ENCODE measurements at regions not wholly inside any gene's neighbourhood (a gene's known extent, or its start where the extent isn't known, plus 50 kb on each side); places are given as distances from the start of the nearest gene placed in this dataset.

- intact Hi-C loops (cut with micrococcal nuclease) (no loop called here), in situ Hi-C loops (cut with MboI; ENCODE audit: low sequenced_read_pairs) (no loop called here), dilution Hi-C loops (cut with HindIII; ENCODE audit: low sequenced_read_pairs, unreplicated experiment) (no loop called here)
- no peak for DNase-seq
- H4K8ac ChIP-seq (ENCODE audit: low read depth in 2 of 2, low read length in 2 of 2) = no peak overlapping the region
- no peak overlapping the region for H3K18ac ChIP-seq (ENCODE audit: low read depth, low read length)
- no peak overlapping the region for H4K5ac ChIP-seq (ENCODE audit: low read depth, low read length)
- ChIA-PET CTCF (no interaction called here), POLR2A (ENCODE audit: unreplicated experiment) (no interaction called here)
- no peak overlapping the region for H3K4ac ChIP-seq (ENCODE audit: low read depth, low read length)
- H3K4me1 ChIP-seq (ENCODE audit: control insufficient read depth, insufficient read depth, low read length) = peaks cover 2% of the 10 kb centered on the region; the same call in 1 of the 2 replicates
- 100% methylated on average over 1 of the region's 2 CpGs; no CpG with 5 or more reads in 1 of the 2 experiments for WGBS, 2 experiments (ENCODE audit: extremely low coverage in 2 of 2, insufficient read length in 1 of 2)
- H2BK15ac ChIP-seq (ENCODE audit: low read depth, low read length) = no peak overlapping the region
- H3K9me1 ChIP-seq (ENCODE audit: insufficient read depth, low read length) = peaks cover 2% of the 10 kb centered on the region; the same call in 1 of the 2 replicates
- H2BK5ac ChIP-seq (ENCODE audit: low read depth, low read length, poor library complexity, severe bottlenecking) = no peak overlapping the region
- H2AFZ ChIP-seq (replicated peaks; ENCODE audit: low read length, poor library complexity) = no peak overlapping the region
- no peak overlapping the region for H3K56ac ChIP-seq (ENCODE audit: extremely low read depth, insufficient read depth, low read length)
- H3K4me2 ChIP-seq (ENCODE audit: low read depth, low read length) = no peak overlapping the region
- no peak overlapping the region for H2BK20ac ChIP-seq (ENCODE audit: low read depth, low read length)
- no TSS peak for BruUV-seq (replicated peaks)
- no peak overlapping the region for H3K23ac ChIP-seq (ENCODE audit: low read depth, low read length)
- H2BK120ac ChIP-seq (ENCODE audit: low read depth, low read length) = no peak overlapping the region
- no peak overlapping the region for H3K4me3 ChIP-seq (ENCODE audit: insufficient read depth, low read depth, low read length)
- no peak overlapping the region for H3K27ac ChIP-seq (ENCODE audit: insufficient read depth, low read length)
- no peak for ATAC-seq (ENCODE audit: low read depth)
- no peak for TF ChIP-seq SMC3 (IDR thresholded peaks at IDR 0.05; ENCODE audit: low read depth, low read length)
- no peak for TF ChIP-seq CTCF (conservative IDR thresholded peaks at IDR 0.05; ENCODE audit: low read depth, low read length)
- no peak for TF ChIP-seq RAD21 (IDR thresholded peaks at IDR 0.05; ENCODE audit: low read length)
- TF ChIP-seq, protein P1, sequence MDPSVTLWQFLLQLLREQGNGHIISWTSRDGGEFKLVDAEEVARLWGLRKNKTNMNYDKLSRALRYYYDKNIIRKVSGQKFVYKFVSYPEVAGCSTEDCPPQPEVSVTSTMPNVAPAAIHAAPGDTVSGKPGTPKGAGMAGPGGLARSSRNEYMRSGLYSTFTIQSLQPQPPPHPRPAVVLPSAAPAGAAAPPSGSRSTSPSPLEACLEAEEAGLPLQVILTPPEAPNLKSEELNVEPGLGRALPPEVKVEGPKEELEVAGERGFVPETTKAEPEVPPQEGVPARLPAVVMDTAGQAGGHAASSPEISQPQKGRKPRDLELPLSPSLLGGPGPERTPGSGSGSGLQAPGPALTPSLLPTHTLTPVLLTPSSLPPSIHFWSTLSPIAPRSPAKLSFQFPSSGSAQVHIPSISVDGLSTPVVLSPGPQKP (IDR thresholded peaks at IDR 0.05; ENCODE audit: borderline replicate concordance, low read depth, low read length) = no peak
- no peak for TF ChIP-seq RCOR1 (IDR thresholded peaks at IDR 0.05; ENCODE audit: insufficient replicate concordance, low read length)
- no peak for TF ChIP-seq MAFK (IDR thresholded peaks at IDR 0.05; ENCODE audit: low read depth, low read length)
- TF ChIP-seq CEBPB (IDR thresholded peaks at IDR 0.05; ENCODE audit: low read depth, low read length) = no peak
- TF ChIP-seq NFE2L2 (IDR thresholded peaks at IDR 0.05; ENCODE audit: low read depth, low read length) = no peak
- no peak for TF ChIP-seq FOS (IDR thresholded peaks at IDR 0.05; ENCODE audit: low read depth, low read length)
- no peak for TF ChIP-seq CHD1 (IDR thresholded peaks at IDR 0.05; ENCODE audit: low read depth, low read length)
- no peak for TF ChIP-seq MAZ (IDR thresholded peaks at IDR 0.05; ENCODE audit: borderline replicate concordance, low read depth, low read length)
- TF ChIP-seq POLR2A (IDR thresholded peaks at IDR 0.05; ENCODE audit: low read depth, low read length) = no peak
- TF ChIP-seq MXI1 (IDR thresholded peaks at IDR 0.05; ENCODE audit: borderline replicate concordance, low read depth, low read length) = no peak
- TF ChIP-seq USF2 (IDR thresholded peaks at IDR 0.05; ENCODE audit: low read depth, low read length) = no peak
- no peak for TF ChIP-seq BHLHE40 (IDR thresholded peaks at IDR 0.05; ENCODE audit: low read depth, low read length)
- no peak for TF ChIP-seq RFX5 (IDR thresholded peaks at IDR 0.05; ENCODE audit: low read depth, low read length)
- no peak overlapping the region for H2AK5ac ChIP-seq (ENCODE audit: low read depth, low read length)
- no peak overlapping the region for H4K91ac ChIP-seq (ENCODE audit: insufficient read depth, low read depth, low read length)
- H3K79me1 ChIP-seq (ENCODE audit: low read depth in 1 of 2, low read length in 2 of 2) = no peaks in the 10 kb centered on the region
- no peaks in the 10 kb centered on the region for H3K27me3 ChIP-seq (ENCODE audit: control insufficient read depth, insufficient read depth, low read length)
- H2AK9ac ChIP-seq (replicated peaks; ENCODE audit: low read depth, low read length, poor library complexity) = no peak overlapping the region
- H3K14ac ChIP-seq (replicated peaks; ENCODE audit: low read depth, low read length) = no peak overlapping the region
- H4K20me1 ChIP-seq (ENCODE audit: insufficient read depth, low read length) = no peaks in the 10 kb centered on the region
- no peaks in the 10 kb centered on the region for H3K9me3 ChIP-seq (ENCODE audit: control insufficient read depth, insufficient read depth, low read length)
- no peak overlapping the region for H3K9ac ChIP-seq (ENCODE audit: low read depth, low read length)
- no peaks in the 10 kb centered on the region for H3K36me3 ChIP-seq (ENCODE audit: control insufficient read depth, insufficient read depth, low read length)
Measured at GRCh38 chr5:103456476-103456875, 106.1 kb downstream of the NUDT12 start.
